Mesothelial cell of epicardium (in vitro differentiated cells): ENCODE measurements at regions not wholly inside any gene's neighbourhood (a gene's known extent, or its start where the extent isn't known, plus 50 kb on each side); places are given as distances from the start of the nearest gene placed in this dataset.

Experiments used
- DNase-seq, 2 experiments: peaks; one replicate each; pipeline ENCODE4 v3.0.0; 2021; ENCODE audit warnings: low spot score in 2 of 2; ENCODE audit not compliant: unreplicated experiment in 2 of 2
- H3K27ac Mint-ChIP-seq: 2 replicates; pipeline ENCODE4 v1.8.0; 2021; ENCODE audit warnings: mixed read lengths
- H3K27me3 Mint-ChIP-seq: 2 replicates; pipeline ENCODE4 v1.8.0; 2021; ENCODE audit warnings: low read depth, mixed read lengths
- H3K36me3 Mint-ChIP-seq: 2 replicates; pipeline ENCODE4 v1.8.0; 2021; ENCODE audit warnings: mixed read lengths
- H3K4me1 Mint-ChIP-seq: 2 replicates; pipeline ENCODE4 v1.8.0; 2021; ENCODE audit warnings: mixed read lengths
- H3K4me3 Mint-ChIP-seq: 2 replicates; pipeline ENCODE4 v1.8.0; 2021; ENCODE audit warnings: mild to moderate bottlenecking, moderate library complexity, mixed read lengths
- H3K9me3 Mint-ChIP-seq: 2 replicates; pipeline ENCODE4 v1.8.0; 2021; ENCODE audit warnings: mixed read lengths
- TF ChIP-seq, protein P1 (sequence below): fragments of 200-600 bp; sonication (generic); IDR thresholded peaks from one replicate; pipeline ENCODE4 v1.5.0; 2021; ENCODE audit warnings: antibody characterized with exemption; ENCODE audit not compliant: unreplicated experiment

DNA sequence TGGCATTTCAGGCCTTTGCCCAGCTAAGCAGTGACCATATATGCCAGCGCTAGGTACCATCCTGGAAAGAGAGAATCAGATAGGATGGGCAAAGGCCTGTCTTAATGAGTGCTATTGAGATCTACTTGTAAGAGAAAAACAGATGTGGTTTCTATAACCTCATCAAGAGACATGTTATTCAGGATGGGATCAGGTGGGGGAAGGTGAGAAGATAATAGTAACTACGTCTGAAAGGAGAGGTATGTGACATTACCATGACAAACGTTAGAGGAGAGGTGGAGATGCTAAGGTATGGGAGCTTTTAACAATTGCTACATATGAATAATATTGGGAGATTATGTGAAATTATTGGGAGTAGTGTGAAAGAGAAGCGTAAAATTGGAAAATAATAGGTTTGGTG is 204.2 kb upstream of the PLXNA2 start:
- H3K4me3 Mint-ChIP-seq, result no peak overlapping the region
- no peak overlapping the region for H3K27ac Mint-ChIP-seq

DNA sequence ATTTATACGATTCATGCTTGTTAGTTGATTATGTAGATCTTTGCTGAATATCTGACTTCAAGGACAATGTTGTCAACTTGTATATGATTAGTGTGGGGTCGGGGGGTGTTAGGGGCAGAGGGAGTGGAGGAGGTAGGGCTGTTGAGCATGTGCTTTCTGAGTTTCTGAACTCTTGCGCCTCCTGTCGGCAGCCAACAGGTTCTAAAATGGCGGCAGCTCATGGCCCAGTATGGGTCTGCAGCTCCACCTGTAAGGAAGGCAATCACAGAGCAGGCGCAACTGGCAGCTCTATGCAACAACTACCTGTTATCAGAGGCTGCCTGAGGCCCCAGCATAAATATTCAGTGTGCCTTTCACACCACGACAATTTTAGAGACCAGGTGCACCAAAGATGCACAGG is 205.8 kb upstream of the PLXNA2 start:
- Mint-ChIP-seq H3K36me3 (no peaks in the 10 kb centered on the region), H3K27ac (no peak overlapping the region), H3K4me3 (no peak overlapping the region), H3K4me1 (peaks cover 13% of the 10 kb centered on the region), H3K9me3 (no peaks in the 10 kb centered on the region), H3K27me3 (peaks cover 8% of the 10 kb centered on the region)
- DNase-seq, result no peak
- TF ChIP-seq, protein P1, sequence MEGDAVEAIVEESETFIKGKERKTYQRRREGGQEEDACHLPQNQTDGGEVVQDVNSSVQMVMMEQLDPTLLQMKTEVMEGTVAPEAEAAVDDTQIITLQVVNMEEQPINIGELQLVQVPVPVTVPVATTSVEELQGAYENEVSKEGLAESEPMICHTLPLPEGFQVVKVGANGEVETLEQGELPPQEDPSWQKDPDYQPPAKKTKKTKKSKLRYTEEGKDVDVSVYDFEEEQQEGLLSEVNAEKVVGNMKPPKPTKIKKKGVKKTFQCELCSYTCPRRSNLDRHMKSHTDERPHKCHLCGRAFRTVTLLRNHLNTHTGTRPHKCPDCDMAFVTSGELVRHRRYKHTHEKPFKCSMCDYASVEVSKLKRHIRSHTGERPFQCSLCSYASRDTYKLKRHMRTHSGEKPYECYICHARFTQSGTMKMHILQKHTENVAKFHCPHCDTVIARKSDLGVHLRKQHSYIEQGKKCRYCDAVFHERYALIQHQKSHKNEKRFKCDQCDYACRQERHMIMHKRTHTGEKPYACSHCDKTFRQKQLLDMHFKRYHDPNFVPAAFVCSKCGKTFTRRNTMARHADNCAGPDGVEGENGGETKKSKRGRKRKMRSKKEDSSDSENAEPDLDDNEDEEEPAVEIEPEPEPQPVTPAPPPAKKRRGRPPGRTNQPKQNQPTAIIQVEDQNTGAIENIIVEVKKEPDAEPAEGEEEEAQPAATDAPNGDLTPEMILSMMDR, result no peak

More for the DNA sequence above, 204.2 kb upstream of the PLXNA2 start:
- Mint-ChIP-seq H3K4me1 (peaks cover 13% of the 10 kb centered on the region), H3K36me3 (peaks cover 3% of the 10 kb centered on the region), H3K9me3 (peaks cover 15% of the 10 kb centered on the region), H3K27me3 (peaks cover 9% of the 10 kb centered on the region)
- no peak for DNase-seq
- TF ChIP-seq, protein P1, result no peak

DNA sequence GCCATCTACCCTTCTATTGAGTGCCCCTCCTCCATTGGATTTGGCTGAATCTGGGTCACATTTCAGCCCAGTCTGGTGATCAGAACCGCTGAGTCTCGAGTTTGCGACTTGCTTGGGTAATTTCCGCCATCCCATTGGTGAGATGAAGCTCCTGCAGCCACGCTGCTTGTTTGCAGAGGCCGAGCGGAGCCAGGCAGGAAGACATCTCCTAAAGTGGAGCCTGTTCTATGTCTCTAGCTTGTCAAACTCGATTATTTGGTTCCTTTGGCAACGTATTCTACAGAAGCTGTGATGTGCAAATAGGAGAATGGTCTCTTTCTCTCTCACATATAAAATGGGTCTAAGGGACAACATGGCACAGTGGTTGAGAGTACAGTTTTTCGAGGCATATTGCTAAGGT is 206.8 kb upstream of the PLXNA2 start:
- TF ChIP-seq, protein P1, result no peak
- H3K27ac Mint-ChIP-seq, result no peak overlapping the region
- peaks cover 10% of the 10 kb centered on the region for H3K4me1 Mint-ChIP-seq
- DNase-seq, result no peak
- peaks cover 8% of the 10 kb centered on the region for H3K27me3 Mint-ChIP-seq
- no peak overlapping the region for H3K4me3 Mint-ChIP-seq
- no peaks in the 10 kb centered on the region for H3K36me3 Mint-ChIP-seq
- no peaks in the 10 kb centered on the region for H3K9me3 Mint-ChIP-seq

DNA sequence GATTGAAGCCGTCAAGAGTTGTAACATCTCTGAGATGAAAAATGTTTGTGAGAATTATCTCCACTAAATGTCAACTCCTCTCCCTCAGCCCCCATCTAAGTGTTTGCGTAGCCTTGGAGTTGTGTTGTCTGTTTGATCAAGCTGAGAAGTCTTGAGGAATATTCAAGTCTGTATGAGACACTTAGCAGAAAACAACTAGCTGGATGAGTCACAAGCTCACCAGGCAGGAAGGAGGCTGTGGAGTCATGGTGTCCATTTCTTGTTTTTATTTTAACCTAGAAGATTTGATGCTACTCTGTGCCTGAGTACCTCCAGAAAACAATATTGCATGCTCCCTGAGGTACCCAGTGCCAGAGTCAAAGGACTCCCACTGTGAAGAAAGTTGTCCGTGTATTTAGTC is 211.6 kb upstream of the PLXNA2 start:
- Mint-ChIP-seq H3K4me1 (peaks cover 1% of the 10 kb centered on the region), H3K27me3 (no peaks in the 10 kb centered on the region), H3K9me3 (no peaks in the 10 kb centered on the region), H3K36me3 (no peaks in the 10 kb centered on the region), H3K4me3 (no peak overlapping the region), H3K27ac (no peak overlapping the region)
- TF ChIP-seq, protein P1, result no peak
- no peak for DNase-seq

DNA sequence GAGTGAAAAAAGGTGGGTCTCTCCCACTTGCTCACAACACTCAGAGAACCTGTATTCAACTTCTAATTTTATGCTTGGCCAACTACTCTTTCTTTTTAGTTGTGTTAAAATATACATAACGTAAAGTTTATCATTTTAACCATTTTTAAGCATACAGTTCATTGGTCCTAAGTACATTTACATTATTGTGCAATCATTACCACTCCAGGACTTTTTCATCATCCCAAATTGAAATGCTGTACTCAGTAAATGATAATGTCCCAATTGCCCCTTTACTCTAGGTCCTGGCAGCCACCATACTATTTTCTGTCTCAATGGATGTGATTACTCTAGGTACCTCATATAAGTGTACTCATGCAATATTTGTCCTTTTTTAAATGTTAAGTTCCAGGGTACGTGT is 212.3 kb upstream of the PLXNA2 start:
- H3K27me3 Mint-ChIP-seq, result no peaks in the 10 kb centered on the region
- no peaks in the 10 kb centered on the region for H3K36me3 Mint-ChIP-seq
- H3K27ac Mint-ChIP-seq, result no peak overlapping the region
- DNase-seq, result no peak
- H3K9me3 Mint-ChIP-seq, result no peaks in the 10 kb centered on the region
- no peaks in the 10 kb centered on the region for H3K4me1 Mint-ChIP-seq
- TF ChIP-seq, protein P1, result no peak
- H3K4me3 Mint-ChIP-seq, result no peak overlapping the region

DNA sequence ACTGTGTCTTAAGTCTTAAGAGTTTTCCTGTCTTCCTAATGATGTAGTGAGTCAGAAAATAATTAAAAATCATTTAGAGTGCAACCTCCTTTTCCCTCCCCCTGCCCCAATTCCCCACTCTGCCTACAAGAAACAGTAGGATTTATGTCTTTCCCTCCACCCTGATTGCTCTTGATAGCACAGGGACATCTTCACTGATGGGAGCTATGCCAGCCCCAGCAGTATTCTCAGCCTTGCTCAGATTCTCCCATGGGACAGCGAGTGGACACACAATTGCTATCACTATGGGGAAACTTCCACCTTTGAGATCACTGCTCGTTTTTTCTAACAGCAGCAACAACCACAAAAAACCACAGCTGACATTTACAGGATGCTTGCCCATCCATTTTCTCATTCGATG is 216.6 kb upstream of the PLXNA2 start:
- no peaks in the 10 kb centered on the region for H3K9me3 Mint-ChIP-seq
- H3K27me3 Mint-ChIP-seq, result no peaks in the 10 kb centered on the region

More for the DNA sequence above, 216.6 kb upstream of the PLXNA2 start:
- Mint-ChIP-seq H3K4me1 (peaks cover 6% of the 10 kb centered on the region), H3K4me3 (no peak overlapping the region), H3K36me3 (no peaks in the 10 kb centered on the region), H3K27ac (no peak overlapping the region)
- TF ChIP-seq, protein P1, result no peak
- no peak for DNase-seq
